ENCODE measurements at regions not wholly inside any gene's neighbourhood (a gene's known extent, or its start where the extent isn't known, plus 50 kb on each side); places are given as distances from the start of the nearest gene placed in this dataset.
A peak's percentile ranks its signal among the peaks of the same experiment; 100 is the strongest.

- Histone ChIP-seq H3K27me3 (no peaks in the 10 kb centered on the region), H3K4me3 (no peak overlapping the region), H3K27ac (no peak overlapping the region), H3K36me3 (no peaks in the 10 kb centered on the region), H3K4me1 (no peaks in the 10 kb centered on the region), H3K9me3 (no peaks in the 10 kb centered on the region)
- ATAC-seq (no peak), DNase-seq (no peak)
- intact Hi-C loops (cut with DNase I): no loop called here
- TF ChIP-seq CTCF (IDR thresholded peaks at IDR 0.05): no peak
Measured at GRCh38 chrX:26873736-26874135, 589.4 kb downstream of the PPP4R3C start.

GRCh38 chrX:26871967-26872366 lies 591.2 kb downstream of the PPP4R3C start:
- intact Hi-C loops (cut with DNase I): no loop called here
- H3K27me3 ChIP-seq: no peaks in the 10 kb centered on the region
- TF ChIP-seq CTCF (IDR thresholded peaks at IDR 0.05): no peak

GRCh38 chrX:26851981-26852380 lies 611.2 kb downstream of the PPP4R3C start:
- Histone ChIP-seq H3K4me3 (no peak overlapping the region), H3K9me3 (no peaks in the 10 kb centered on the region), H3K4me1 (no peaks in the 10 kb centered on the region), H3K27ac (no peak overlapping the region), H3K36me3 (no peaks in the 10 kb centered on the region), H3K27me3 (no peaks in the 10 kb centered on the region)
- intact Hi-C loops (cut with DNase I): no loop called here
- no peak for TF ChIP-seq CTCF (IDR thresholded peaks at IDR 0.05)
- DNase-seq: peak in 1 of 4 donors; percentile 6
- ATAC-seq: peak; percentile 55

More at GRCh38 chrX:26871967-26872366, 591.2 kb downstream of the PPP4R3C start:
- Histone ChIP-seq H3K9me3 (no peaks in the 10 kb centered on the region), H3K27ac (no peak overlapping the region), H3K4me1 (no peaks in the 10 kb centered on the region), H3K36me3 (no peaks in the 10 kb centered on the region), H3K4me3 (no peak overlapping the region)
- DNase-seq (no peak), ATAC-seq (no peak)

GRCh38 chrX:26848511-26848910 lies 614.6 kb downstream of the PPP4R3C start:
- DNase-seq: no peak
- no peak for ATAC-seq
- no peak overlapping the region for H3K27ac ChIP-seq
- no peaks in the 10 kb centered on the region for H3K4me1 ChIP-seq
- TF ChIP-seq CTCF (IDR thresholded peaks at IDR 0.05): no peak
- intact Hi-C loops (cut with DNase I): no loop called here
- H3K9me3 ChIP-seq: no peaks in the 10 kb centered on the region
- no peaks in the 10 kb centered on the region for H3K27me3 ChIP-seq
- H3K36me3 ChIP-seq: no peaks in the 10 kb centered on the region
- H3K4me3 ChIP-seq: no peak overlapping the region

- intact Hi-C loops (cut with DNase I): no loop called here
- H3K4me3 ChIP-seq: no peak overlapping the region
- no peak overlapping the region for H3K27ac ChIP-seq
- DNase-seq (peak in 1 of 4 donors; percentile 17), ATAC-seq (peak; percentile 78)
- H3K27me3 ChIP-seq: no peaks in the 10 kb centered on the region
- no peaks in the 10 kb centered on the region for H3K9me3 ChIP-seq
- TF ChIP-seq CTCF (IDR thresholded peaks at IDR 0.05): no peak
- H3K4me1 ChIP-seq: no peaks in the 10 kb centered on the region
- H3K36me3 ChIP-seq: no peaks in the 10 kb centered on the region
Measured at GRCh38 chrX:26845056-26845455, 618.1 kb downstream of the PPP4R3C start.
